ENCODE measurements at regions not wholly inside any gene's neighbourhood (a gene's known extent, or its start where the extent isn't known, plus 50 kb on each side); places are given as distances from the start of the nearest gene placed in this dataset.

GRCh38 chr17:72561680-72562079, 440.9 kb downstream of the SOX9 start:
- TF ChIP-seq CTCF (conservative IDR thresholded peaks at IDR 0.05; ENCODE audit: low read depth, low read length) (no peak), EZH2 (IDR thresholded peaks at IDR 0.05; ENCODE audit: borderline replicate concordance, low read depth, low read length, poor library complexity, severe bottlenecking) (no peak)

Data from A673 (cell line).